ENCODE measurements at regions not wholly inside any gene's neighbourhood (a gene's known extent, or its start where the extent isn't known, plus 50 kb on each side); places are given as distances from the start of the nearest gene placed in this dataset.
A peak's percentile ranks its signal among the peaks of the same experiment; 100 is the strongest.
"Not testable (repeated sequence)": the region's sequence is repeated elsewhere in the genome, so short reads cannot be mapped to it uniquely, and the experiment has no call there.

- no peak for DNase-seq
These were observed 50.9 kb downstream of the DISP1 start for GRCh38 chr1:222865718-222866117.

DNA sequence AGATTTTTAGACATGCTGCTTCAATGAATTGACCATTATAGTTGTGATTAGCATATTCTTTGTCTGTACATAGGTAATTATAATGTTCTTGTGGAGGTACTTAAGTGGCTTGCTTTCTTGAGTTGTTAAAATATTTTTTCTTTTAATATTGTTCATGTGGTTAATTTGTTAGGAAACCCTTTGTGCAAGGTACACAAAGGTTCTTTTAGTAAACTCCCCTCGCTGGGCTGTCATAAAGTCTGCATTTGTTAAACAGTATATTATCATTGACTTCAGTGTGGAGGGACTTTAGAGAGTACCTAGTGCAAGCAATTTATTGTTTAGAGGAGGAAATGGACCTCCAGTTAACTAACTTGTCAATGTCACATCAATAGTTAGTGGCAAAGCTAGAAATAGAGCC lies 52.5 kb downstream of the DISP1 start:
- DNase-seq = peak; percentile 15

DNA sequence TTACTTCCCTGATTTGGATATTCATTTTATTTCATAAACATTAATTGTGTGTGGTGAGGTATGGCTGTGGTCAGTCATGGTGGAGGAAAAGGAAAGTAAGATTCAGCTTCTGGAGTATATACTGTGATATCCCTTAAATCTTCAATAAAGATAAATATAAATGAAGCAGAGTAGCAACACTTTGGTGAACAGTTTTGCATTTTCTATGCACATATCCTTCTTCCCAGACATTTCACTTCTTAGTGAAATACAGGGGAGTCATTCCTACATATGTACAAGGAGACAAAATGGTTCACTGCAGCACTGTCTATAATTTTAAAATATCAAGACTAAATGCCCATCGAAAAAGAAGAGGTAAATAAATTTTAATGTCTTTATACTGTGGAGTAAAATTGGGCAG lies 61.3 kb downstream of the DISP1 start:
- DNase-seq = no peak

- no peak for DNase-seq
These were observed 63.0 kb downstream of the DISP1 start for GRCh38 chr1:222877854-222878253.

DNA sequence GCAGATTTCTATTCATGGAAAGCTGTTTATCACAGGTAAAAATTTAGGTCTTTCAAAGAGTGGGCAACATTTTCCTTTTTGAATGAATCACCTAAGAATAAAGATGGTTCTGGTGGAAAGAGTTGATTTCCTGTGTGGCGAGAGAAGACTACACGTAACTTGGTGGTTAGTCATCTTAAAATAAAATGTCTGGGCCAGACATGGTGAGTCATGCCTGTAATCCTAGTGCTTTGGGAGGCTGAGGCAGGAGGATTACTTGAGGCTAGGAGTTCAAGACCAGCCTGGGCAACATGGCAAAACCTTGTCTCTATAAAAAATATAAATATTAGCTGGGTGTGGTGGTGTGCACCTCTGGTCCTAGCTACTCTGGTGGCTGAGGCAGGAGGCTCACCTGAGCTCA lies 65.7 kb downstream of the DISP1 start:
- no peak for DNase-seq

DNA sequence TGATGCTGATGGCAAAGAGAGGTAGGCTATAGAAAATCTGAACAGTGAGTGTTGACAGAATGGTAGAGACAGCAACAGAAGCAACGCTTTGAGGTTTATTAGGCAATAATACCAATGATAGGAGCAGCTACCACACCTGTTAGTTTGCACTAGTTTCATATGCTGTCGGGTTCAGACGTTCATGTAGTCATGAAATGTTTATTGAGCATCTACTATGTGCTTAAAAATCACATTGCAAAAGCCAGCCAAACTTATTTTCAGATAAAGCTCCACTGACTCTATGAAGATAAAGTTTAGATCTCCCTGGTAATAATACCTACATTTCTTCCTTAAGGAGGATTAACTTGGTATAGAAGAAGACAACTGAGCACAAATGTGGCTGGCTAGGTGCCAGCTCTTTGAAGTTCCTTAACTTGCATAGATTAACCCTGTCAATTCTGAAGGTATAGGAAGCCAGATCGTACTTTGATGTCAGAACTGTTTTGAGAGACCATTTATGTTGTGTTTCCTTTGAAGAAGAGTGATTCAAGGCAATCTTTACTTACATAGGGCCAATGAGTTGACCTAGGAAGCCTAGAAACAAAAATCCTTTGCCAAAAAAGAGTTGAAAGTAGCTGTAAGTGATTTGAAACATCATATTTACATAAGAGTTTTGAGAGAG lies 71.5 kb downstream of the DISP1 start:
- DNase-seq = no peak

- no peak for DNase-seq
These were observed 72.1 kb downstream of the DISP1 start for GRCh38 chr1:222886878-222887351.

DNA sequence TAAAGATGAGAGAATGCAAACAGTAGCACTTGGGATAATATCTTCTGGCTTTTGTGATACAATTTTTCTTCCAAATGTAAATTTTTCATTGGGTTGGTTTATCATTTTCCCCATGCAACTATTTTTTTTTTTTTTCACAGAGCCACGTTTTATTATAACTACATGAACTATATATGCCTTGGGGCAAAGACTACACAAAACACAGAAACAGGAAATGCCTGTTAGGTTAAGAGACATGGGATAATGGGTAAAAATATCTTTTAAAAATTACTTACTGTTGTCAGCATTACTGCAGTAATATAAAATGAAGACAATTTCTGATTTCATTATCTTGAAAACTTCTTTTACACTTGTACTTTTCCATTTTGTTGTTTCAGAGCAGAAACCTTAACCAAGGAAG lies 74.6 kb downstream of the DISP1 start:
- no peak for DNase-seq

- DNase-seq = no peak
These were observed 75.9 kb downstream of the DISP1 start for GRCh38 chr1:222890716-222891115.

- no peak for DNase-seq
These were observed 76.7 kb downstream of the DISP1 start for GRCh38 chr1:222891578-222891977.

DNA sequence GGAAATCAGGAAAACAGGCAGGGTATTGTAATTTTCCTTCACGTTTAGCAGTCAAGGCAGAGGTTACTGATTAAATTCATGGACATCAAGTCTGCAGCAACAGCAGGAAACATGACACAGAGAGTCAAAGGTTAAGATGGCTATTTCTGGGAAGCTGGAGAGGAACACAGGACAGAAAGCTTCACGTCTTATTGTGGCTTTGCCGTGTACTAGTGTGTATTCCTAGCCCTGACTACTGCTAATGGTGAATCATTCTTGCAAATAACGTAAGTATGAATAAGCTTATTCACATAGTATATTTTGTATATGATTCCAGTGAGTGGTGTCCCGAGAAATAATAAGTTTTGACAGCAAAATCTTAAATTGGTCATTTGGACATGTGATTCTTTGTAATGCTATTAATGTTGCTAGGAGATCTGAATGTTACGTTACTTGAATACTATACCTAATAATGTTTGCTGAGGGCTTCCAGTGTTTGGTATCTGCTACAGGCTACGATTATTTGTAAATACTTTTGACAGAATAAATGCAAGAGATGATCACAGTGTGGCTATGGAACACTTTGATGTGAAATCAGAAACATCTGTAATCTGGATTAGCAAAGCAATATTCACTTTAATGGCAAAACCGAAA lies 77.4 kb downstream of the DISP1 start:
- DNase-seq = no peak

DNA sequence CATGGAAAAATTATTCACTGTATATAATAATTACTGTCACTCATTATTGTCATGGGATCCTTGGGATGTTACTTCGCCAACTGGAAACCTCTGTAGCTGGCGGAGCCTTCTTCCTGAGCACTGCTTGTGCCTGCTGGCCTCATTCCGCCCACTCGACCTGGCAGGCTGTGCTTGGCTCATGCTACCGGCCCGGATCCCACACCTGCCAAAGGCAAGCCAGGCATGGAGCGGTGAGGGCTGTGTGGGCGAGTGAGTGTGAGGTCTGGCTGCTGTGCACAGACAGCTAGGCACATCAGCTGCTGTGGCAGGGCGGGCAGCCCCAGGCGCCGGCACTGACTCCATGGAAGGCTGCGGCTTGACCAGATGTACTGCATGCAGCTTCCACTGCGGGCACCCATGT lies 78.4 kb downstream of the DISP1 start:
- no peak for DNase-seq

DNA sequence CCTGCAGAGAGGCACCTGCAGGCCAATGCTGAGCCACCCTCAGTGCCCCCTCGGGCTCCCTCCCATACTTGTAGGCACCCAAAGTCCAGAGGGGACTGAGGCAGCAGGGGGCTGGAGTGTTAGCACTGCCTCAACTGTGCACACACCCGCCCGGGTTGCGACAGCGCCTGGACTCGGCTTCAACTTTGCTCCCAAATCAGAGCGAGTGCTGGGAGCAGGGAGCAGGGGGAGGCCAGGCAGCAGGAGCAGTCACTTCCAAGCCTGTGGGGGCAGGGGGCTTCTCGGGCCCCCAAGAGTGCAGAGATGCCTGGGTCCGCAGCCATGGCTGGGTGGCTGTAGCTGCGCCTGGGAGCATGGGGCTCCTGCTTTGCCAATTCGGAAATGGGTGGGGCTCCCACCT lies 79.5 kb downstream of the DISP1 start:
- DNase-seq = no peak

GRCh38 chr1:222896630-222897526 lies 82.0 kb downstream of the DISP1 start:
- DNase-seq = no peak

DNA sequence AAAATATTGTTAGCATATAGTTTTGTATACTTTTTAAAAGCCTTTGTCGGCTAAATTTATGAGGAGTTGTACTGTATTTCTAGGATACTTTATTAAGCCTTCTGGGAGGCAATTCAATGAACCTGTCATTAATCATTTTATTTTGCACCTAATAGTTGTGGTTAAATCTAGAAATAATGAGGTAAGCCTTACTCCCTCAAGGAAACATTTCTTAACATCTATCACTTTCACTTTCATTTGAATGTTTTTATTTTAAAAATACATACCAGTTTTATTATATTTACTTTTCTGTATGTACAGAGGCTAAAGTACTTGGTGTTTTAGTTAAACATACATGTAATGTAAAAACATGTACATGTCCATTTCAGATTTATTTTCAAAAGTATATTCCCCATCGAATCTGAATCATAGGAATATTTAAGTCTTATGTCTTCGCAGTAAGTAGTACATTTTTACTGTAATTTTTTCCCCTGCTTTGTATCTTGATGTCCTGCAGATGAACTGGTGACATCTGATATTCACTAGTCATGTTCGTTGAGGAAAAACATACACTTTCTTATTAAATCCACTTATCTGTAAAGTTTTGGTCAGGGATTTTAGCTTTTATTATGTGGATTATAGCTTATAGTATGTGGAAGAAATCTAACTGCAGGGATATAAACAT lies 82.8 kb downstream of the DISP1 start:
- no peak for DNase-seq

DNA sequence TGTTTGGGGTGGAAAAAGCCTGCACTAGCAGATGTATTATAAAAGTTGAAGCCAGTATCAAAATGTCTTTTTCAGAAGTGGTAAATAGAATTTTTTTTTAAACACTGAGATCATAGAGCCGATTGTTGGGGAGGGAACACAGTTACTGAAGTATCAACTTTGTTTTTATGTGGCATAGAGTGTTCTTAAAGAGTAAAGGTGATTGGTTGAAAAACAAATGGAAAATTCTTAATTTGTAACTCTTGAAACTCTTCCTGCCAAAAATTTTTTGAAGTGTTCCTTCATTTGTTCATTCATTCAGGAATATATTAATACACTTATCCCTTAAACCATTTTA lies 83.3 kb downstream of the DISP1 start:
- no peak for DNase-seq

DNA sequence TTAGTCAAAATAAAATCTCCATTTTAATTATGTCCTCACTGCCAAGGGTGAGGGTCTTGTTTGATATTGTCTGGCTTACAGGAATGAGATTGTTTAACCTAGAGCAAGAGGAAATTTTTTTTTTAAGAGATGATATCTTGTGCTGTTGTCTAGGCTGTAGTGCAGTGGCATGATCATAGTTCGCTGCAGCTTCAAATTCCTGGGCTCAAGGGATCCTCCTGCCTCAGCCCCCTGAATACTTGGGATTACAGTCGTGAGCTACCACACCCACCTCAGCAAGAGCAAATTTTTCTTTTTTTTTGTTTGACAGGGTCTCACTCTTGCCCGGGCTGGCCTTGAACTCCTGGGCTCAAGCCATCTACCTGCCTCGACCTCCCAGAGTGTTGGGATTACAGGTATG lies 84.6 kb downstream of the DISP1 start:
- DNase-seq = no peak

DNA sequence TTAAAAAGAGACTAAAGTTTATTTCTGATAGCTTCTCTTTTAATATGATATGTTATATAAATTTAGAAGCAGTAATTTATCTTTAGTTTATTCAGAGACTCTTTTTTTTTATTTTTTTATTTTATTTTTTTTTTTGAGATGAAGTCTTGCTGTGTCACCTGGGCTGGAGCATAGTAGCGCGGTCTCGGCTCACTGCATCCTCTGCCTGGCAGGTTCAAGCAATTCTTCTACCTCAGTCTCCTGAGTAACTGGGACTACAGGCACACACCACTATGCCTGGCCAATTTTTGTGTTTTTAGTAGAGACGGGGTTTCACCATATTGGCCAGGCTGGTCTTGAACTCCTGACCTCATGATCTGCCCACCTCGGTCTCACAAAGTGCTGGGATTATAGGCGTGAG lies 89.6 kb downstream of the DISP1 start:
- DNase-seq = no peak

GRCh38 chr1:222905151-222905550 lies 90.3 kb downstream of the DISP1 start:
- peak; percentile 57 for DNase-seq

GRCh38 chr1:222906271-222906739 lies 91.5 kb downstream of the DISP1 start:
- not testable (repeated sequence) for DNase-seq

GRCh38 chr1:222909586-222909985 lies 94.7 kb downstream of the DISP1 start:
- DNase-seq = no peak

GRCh38 chr1:222910699-222911098 lies 95.9 kb downstream of the DISP1 start:
- no peak for DNase-seq

DNA sequence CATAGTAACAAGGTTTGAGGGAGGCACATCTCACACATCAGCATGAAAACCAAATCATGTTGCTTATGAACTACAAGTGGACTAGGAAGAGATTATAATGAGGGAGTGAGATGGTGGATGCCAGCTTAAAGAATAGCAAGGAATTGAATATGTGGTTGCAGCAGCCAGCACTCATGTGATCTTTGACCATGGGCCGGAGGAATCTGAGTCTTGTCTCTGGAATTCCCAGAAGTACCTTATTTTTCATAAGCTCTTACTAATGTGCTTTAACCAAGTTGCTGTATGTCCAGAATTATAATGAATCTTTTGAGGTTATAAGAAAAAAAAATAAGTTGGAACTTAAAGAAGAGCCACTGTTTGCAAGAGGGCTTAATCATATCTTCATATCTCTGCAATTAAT lies 97.0 kb downstream of the DISP1 start:
- no peak for DNase-seq
